Sigmoid colon (tissue), 3 donors: ENCODE measurements at regions not wholly inside any gene's neighbourhood (a gene's known extent, or its start where the extent isn't known, plus 50 kb on each side); places are given as distances from the start of the nearest gene placed in this dataset.

ENCODE experiments used
- POLR2A ChIP-seq, 2 donors: fragments of 450-650 bp; IDR thresholded peaks; one replicate each; pipeline ENCODE4 v1.6.1; 2016; ENCODE audit warnings: antibody characterized with exemption in 2 of 2, mild to moderate bottlenecking in 2 of 2, moderate library complexity in 2 of 2
- TF ChIP-seq, protein P1 (sequence below), 4 experiments: fragments of 450-650 bp in 3 of 4; fragments of 200-600 bp in 1 of 4; IDR thresholded peaks; one replicate each; pipeline ENCODE4 v1.5.1; 2016 to 2019; ENCODE audit warnings: antibody characterized with exemption in 4 of 4, mild to moderate bottlenecking in 3 of 4, moderate library complexity in 2 of 4

DNA sequence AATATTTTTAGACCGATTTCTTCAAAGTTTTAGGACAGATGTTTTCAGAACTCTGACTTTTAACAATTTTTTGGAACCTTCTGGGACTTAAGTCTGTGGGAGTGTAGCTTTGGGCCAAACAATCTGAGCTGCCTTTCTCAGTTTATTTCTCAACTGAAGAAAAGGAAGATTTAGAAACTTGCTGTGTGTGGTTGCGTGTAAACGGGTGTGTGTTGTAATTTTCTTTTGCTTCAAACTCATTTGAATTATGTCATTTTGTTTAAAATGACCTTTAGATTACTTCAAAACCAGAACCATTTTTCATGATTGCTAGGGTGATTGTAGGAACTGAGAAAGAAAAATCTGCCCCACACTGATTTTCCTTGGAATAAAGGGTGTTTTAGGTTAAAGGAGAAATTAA, 577.7 kb upstream of the GALNTL6 start:
- TF ChIP-seq, protein P1, sequence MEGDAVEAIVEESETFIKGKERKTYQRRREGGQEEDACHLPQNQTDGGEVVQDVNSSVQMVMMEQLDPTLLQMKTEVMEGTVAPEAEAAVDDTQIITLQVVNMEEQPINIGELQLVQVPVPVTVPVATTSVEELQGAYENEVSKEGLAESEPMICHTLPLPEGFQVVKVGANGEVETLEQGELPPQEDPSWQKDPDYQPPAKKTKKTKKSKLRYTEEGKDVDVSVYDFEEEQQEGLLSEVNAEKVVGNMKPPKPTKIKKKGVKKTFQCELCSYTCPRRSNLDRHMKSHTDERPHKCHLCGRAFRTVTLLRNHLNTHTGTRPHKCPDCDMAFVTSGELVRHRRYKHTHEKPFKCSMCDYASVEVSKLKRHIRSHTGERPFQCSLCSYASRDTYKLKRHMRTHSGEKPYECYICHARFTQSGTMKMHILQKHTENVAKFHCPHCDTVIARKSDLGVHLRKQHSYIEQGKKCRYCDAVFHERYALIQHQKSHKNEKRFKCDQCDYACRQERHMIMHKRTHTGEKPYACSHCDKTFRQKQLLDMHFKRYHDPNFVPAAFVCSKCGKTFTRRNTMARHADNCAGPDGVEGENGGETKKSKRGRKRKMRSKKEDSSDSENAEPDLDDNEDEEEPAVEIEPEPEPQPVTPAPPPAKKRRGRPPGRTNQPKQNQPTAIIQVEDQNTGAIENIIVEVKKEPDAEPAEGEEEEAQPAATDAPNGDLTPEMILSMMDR (IDR thresholded peaks at IDR 0.05): no peak
- TF ChIP-seq POLR2A (IDR thresholded peaks at IDR 0.05): no peak
